PFSK-1 (cell line): ENCODE measurements at regions not wholly inside any gene's neighbourhood (a gene's known extent, or its start where the extent isn't known, plus 50 kb on each side); places are given as distances from the start of the nearest gene placed in this dataset.

Experiments used
- POLR2AphosphoS5 ChIP-seq: IDR thresholded peaks from 2 replicates; pipeline ENCODE4 v1.6.1; 2012; ENCODE audit warnings: low read depth, mild to moderate bottlenecking, control low read depth, low read length, moderate library complexity
- TAF1 ChIP-seq: IDR thresholded peaks from 2 replicates; pipeline ENCODE4 v1.6.1; 2012; ENCODE audit warnings: low read length, control low read depth, borderline replicate concordance; ENCODE audit not compliant: insufficient read depth

DNA sequence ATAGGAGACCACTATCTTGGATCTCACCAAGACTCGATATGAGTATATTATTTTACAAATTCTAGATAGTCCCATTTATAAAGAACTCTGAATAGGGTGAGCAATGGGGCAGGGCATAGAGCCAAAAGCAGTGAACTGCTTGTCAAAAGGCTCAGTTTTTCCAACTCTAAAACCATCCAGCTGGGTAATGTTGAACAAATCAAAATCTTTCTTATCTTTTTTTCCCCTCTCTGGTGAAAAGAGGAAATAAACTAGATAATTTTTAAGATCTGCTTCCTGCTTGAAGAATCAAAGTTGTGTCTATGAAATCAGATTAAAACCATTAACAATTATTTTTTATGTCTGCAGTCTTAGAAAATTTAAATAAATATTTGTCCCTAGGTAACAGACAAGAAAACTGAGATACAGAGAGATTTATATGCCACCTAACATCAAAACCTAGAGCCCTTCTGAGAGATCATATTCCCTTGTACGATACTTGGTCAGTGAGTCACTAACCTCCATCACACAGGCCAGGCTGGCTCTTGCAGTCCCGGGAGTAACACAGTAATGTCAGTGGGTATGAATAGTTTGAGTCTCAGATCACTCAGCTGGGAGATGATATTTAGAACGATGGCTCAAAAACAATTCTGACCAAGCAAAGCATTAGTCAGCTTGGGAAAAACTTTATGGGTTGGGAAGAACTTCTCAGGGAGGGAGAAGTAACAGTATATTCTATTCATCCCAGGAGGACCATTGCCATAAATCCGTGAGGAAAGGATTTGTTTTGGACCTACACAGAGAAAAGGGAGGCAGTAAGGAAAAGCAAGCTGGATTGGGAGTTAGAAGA lies 178.8 kb downstream of the REEP3 start:
- TF ChIP-seq POLR2AphosphoS5 (no peak), TAF1 (no peak)
